SK-N-SH (cell line): ENCODE measurements at regions not wholly inside any gene's neighbourhood (a gene's known extent, or its start where the extent isn't known, plus 50 kb on each side); places are given as distances from the start of the nearest gene placed in this dataset.

Source experiments
- CTCF ChIA-PET: fragments of 300-600, 350-600 bp; formaldehyde crosslinking; extraction: SDS; loops from one replicate; lab custom pipeline; 2021; lab: Yijun Ruan, JAX
- POLR2A ChIA-PET: fragments of 350-600 bp; sonication (Branson Sonifier 250); formaldehyde crosslinking; extraction: SDS; loops from one replicate; lab custom pipeline; 2020; ENCODE audit warnings: antibody characterized with exemption, inconsistent platforms; lab: Yijun Ruan, JAX
- DNase-seq: peaks from one replicate; pipeline ENCODE4 v3.0.0; 2012
- H2AFZ ChIP-seq: fragments of 200-600 bp; sonication (generic); 2 replicates; pipeline ENCODE4 v1.8.1; 2016; ENCODE audit warnings: antibody characterized with exemption, mild to moderate bottlenecking, low read depth
- H3F3A ChIP-seq: fragments of 200-600 bp; sonication (generic); replicated peaks from 2 replicates; pipeline ENCODE3; 2016; ENCODE audit warnings: antibody characterized with exemption, mild to moderate bottlenecking; ENCODE audit not compliant: insufficient read depth
- H3K27ac ChIP-seq, 2 experiments: fragments of 200-500 bp in 1 of 2; fragments of 200-600 bp in 1 of 2; sonication (Bioruptor generic) in 1 of 2; sonication (generic), shearing (Covaris generic) in 1 of 2; 2 replicates each; pipeline versions ENCODE4 v1.5.1 to v1.6.1; 2014 to 2016; ENCODE audit warnings: low read depth in 2 of 2, inconsistent platforms in 1 of 2, low read length in 1 of 2, mild to moderate bottlenecking in 1 of 2, mixed read lengths in 1 of 2
- H3K27me3 ChIP-seq: fragments of 200-600 bp; sonication (generic), shearing (Covaris generic); 2 replicates; pipeline ENCODE4 v1.6.1; 2016; ENCODE audit warnings: mixed run types; ENCODE audit not compliant: insufficient read depth
- H3K36me3 ChIP-seq, 2 experiments: fragments of 200-500 bp in 1 of 2; fragments of 200-600 bp in 1 of 2; sonication (Bioruptor generic) in 1 of 2; sonication (generic) in 1 of 2; replicated peaks in 1 of 2; 2 replicates each; pipeline versions ENCODE3 to v1.5.1; 2014 to 2016; ENCODE audit warnings: low read length in 1 of 2, mild to moderate bottlenecking in 1 of 2; ENCODE audit not compliant: insufficient read depth in 2 of 2, control insufficient read depth in 1 of 2
- H3K4me1 ChIP-seq, 2 experiments: fragments of 200-500 bp in 1 of 2; fragments of 200-600 bp in 1 of 2; sonication (Bioruptor generic) in 1 of 2; sonication (generic), shearing (Covaris generic) in 1 of 2; 2 replicates each; pipeline versions ENCODE4 v1.5.1 to v1.6.1; 2014 to 2016; ENCODE audit warnings: low read depth in 1 of 2, low read length in 1 of 2, mixed run types in 1 of 2; ENCODE audit not compliant: insufficient read depth in 2 of 2, control insufficient read depth in 1 of 2
- H3K4me2 ChIP-seq: fragments of 200-600 bp; sonication (generic), shearing (Covaris generic); 2 replicates; pipeline ENCODE4 v1.6.1; 2017; ENCODE audit warnings: mixed run types
- H3K4me3 ChIP-seq, 2 experiments: fragments of 200-500 bp in 1 of 2; fragments of 200-600 bp in 1 of 2; sonication (Bioruptor generic) in 1 of 2; sonication (generic), shearing (Covaris generic) in 1 of 2; 2 replicates each; pipeline versions ENCODE4 v1.5.1 to v1.8.1; 2014 to 2016; ENCODE audit warnings: low read depth in 2 of 2, inconsistent platforms in 1 of 2, low read length in 1 of 2, mild to moderate bottlenecking in 1 of 2, mixed read lengths in 1 of 2, moderate library complexity in 1 of 2
- H3K79me2 ChIP-seq: fragments of 200-600 bp; sonication (generic); 2 replicates; pipeline ENCODE4 v1.8.1; 2017; ENCODE audit warnings: mild to moderate bottlenecking; ENCODE audit not compliant: insufficient read depth
- H3K9ac ChIP-seq: fragments of 200-600 bp; sonication (generic); 2 replicates; pipeline ENCODE4 v1.6.1; 2017; ENCODE audit warnings: mixed run types
- H3K9me2 ChIP-seq: fragments of 200-600 bp; sonication (generic); 2 replicates; pipeline ENCODE4 v1.6.1; 2017; ENCODE audit warnings: mixed run types
- H3K9me3 ChIP-seq: fragments of 200-600 bp; sonication (generic); 2 replicates; pipeline ENCODE4 v1.6.1; 2017; ENCODE audit warnings: mixed run types, mild to moderate bottlenecking, moderate library complexity
- H4K20me1 ChIP-seq: fragments of 200-600 bp; sonication (generic); 2 replicates; pipeline ENCODE4 v1.6.1; 2017; ENCODE audit warnings: mild to moderate bottlenecking, mixed run types; ENCODE audit not compliant: insufficient read depth
- EP300 ChIP-seq, 2 experiments: IDR thresholded peaks; 2 replicates each; pipeline versions ENCODE4 v1.4.0 to v1.6.1; 2012; ENCODE audit warnings: borderline replicate concordance in 1 of 2, low read depth in 1 of 2, low read length in 1 of 2
- EZH2phosphoT487 ChIP-seq: fragments of 200-600 bp; sonication (generic); IDR thresholded peaks from 2 replicates; pipeline ENCODE4 v1.6.1; 2017; ENCODE audit warnings: low read depth, mixed run types, mild to moderate bottlenecking, antibody characterized with exemption, moderate library complexity, borderline replicate concordance
- FOSL2 ChIP-seq: IDR thresholded peaks from 2 replicates; pipeline ENCODE4 v1.4.0; 2012; ENCODE audit warnings: low read depth, mild to moderate bottlenecking, moderate library complexity, borderline replicate concordance
- FOXM1 ChIP-seq: IDR thresholded peaks from 2 replicates; pipeline ENCODE4 v1.4.0; 2012; ENCODE audit warnings: low read depth, mild to moderate bottlenecking
- GATA2 ChIP-seq: sonication (generic); formaldehyde crosslinking; IDR thresholded peaks from 2 replicates; pipeline ENCODE4 v1.5.0; 2020; ENCODE audit warnings: mild to moderate bottlenecking, missing genetic modification reagents
- IRF3 ChIP-seq: fragments of 150-350 bp; IDR thresholded peaks from 2 replicates; pipeline ENCODE4 v1.6.1; 2016; ENCODE audit warnings: mild to moderate bottlenecking, low read depth, low read length
- NFIC ChIP-seq: IDR thresholded peaks from 2 replicates; pipeline ENCODE4 v1.4.0; 2012; ENCODE audit warnings: borderline replicate concordance
- NRF1 ChIP-seq: IDR thresholded peaks from 2 replicates; pipeline ENCODE4 v1.6.1; 2012; ENCODE audit warnings: low read depth, mild to moderate bottlenecking, low read length
- RFX5 ChIP-seq: IDR thresholded peaks from 2 replicates; pipeline ENCODE4 v1.6.1; 2012; ENCODE audit warnings: mild to moderate bottlenecking, improper control_type of control experiment, low read length
- RXRA ChIP-seq: IDR thresholded peaks from 2 replicates; pipeline ENCODE4 v1.4.0; 2012; ENCODE audit warnings: low read depth, mild to moderate bottlenecking, borderline replicate concordance
- SIN3A ChIP-seq: IDR thresholded peaks from 2 replicates; pipeline ENCODE4 v1.6.1; 2012; ENCODE audit warnings: low read depth, mild to moderate bottlenecking, low read length, moderate library complexity, borderline replicate concordance
- SMC3 ChIP-seq: IDR thresholded peaks from 2 replicates; pipeline ENCODE4 v1.6.1; 2012; ENCODE audit warnings: low read depth, low read length, improper control_type of control experiment
- TAF1 ChIP-seq: IDR thresholded peaks from 2 replicates; pipeline ENCODE4 v1.6.1; 2012; ENCODE audit warnings: low read depth, mild to moderate bottlenecking, low read length, moderate library complexity, borderline replicate concordance
- TEAD4 ChIP-seq: IDR thresholded peaks from 2 replicates; pipeline ENCODE4 v1.4.0; 2012; ENCODE audit warnings: mild to moderate bottlenecking, borderline replicate concordance; ENCODE audit not compliant: insufficient read depth
- YY1 ChIP-seq: IDR thresholded peaks from 2 replicates; pipeline ENCODE4 v1.4.0; 2012; ENCODE audit warnings: low read depth, mild to moderate bottlenecking
- WGBS: methylation state at CpG from one replicate; pipeline ENCODE4 v1.1.6; 2017; ENCODE audit warnings: low lambda C conversion rate; 5-methylcytosine and 5-hydroxymethylcytosine counted together
- TF ChIP-seq, protein P1 (sequence below): fragments of 200-600 bp; sonication (generic); IDR thresholded peaks from 2 replicates; pipeline ENCODE4 v1.6.1; 2017; ENCODE audit warnings: antibody characterized with exemption, mild to moderate bottlenecking, moderate library complexity

- WGBS, result 60% methylated on average over 9 of the region's 15 CpGs
- no peaks in the 10 kb centered on the region for H3K36me3 ChIP-seq
- DNase-seq, result peak; percentile 41
- no peaks in the 10 kb centered on the region for H3F3A ChIP-seq
- no peak overlapping the region for H3K4me2 ChIP-seq
- CTCF ChIA-PET, result interaction anchor here (0.8 to 1.1 kb wide), 2 partner anchors 12 to 21 kb away, joined by 3 to 4 read pairs; no protein-coding TSS in a partner anchor
- no peak overlapping the region for H3K9ac ChIP-seq
- POLR2A ChIA-PET, result no interaction called here
- TF ChIP-seq RXRA (no peak), FOSL2 (no peak), EZH2phosphoT487 (no peak), SMC3 (no peak), NFIC (no peak), TAF1 (no peak), RFX5 (no peak), NRF1 (no peak), TEAD4 (no peak), YY1 (no peak), SIN3A (no peak)
- TF ChIP-seq, protein P1, sequence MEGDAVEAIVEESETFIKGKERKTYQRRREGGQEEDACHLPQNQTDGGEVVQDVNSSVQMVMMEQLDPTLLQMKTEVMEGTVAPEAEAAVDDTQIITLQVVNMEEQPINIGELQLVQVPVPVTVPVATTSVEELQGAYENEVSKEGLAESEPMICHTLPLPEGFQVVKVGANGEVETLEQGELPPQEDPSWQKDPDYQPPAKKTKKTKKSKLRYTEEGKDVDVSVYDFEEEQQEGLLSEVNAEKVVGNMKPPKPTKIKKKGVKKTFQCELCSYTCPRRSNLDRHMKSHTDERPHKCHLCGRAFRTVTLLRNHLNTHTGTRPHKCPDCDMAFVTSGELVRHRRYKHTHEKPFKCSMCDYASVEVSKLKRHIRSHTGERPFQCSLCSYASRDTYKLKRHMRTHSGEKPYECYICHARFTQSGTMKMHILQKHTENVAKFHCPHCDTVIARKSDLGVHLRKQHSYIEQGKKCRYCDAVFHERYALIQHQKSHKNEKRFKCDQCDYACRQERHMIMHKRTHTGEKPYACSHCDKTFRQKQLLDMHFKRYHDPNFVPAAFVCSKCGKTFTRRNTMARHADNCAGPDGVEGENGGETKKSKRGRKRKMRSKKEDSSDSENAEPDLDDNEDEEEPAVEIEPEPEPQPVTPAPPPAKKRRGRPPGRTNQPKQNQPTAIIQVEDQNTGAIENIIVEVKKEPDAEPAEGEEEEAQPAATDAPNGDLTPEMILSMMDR, result no peak
- no peaks in the 10 kb centered on the region for H4K20me1 ChIP-seq
- no peaks in the 10 kb centered on the region for H3K79me2 ChIP-seq
- H2AFZ ChIP-seq, result no peak overlapping the region
- H3K9me2 ChIP-seq, result no peaks in the 10 kb centered on the region
- H3K4me3 ChIP-seq, result no peak overlapping the region
- H3K9me3 ChIP-seq, result 0 out of 2 replicates have a peak, but pooled peaks cover 9% of the 10 kb centered on the region
- no peaks in the 10 kb centered on the region for H3K27me3 ChIP-seq
- H3K4me1 ChIP-seq, result no peaks in the 10 kb centered on the region
- H3K27ac ChIP-seq, result no peak overlapping the region
Measured at GRCh38 chr1:29991025-29991424, 732.4 kb downstream of the MATN1 start.

DNA sequence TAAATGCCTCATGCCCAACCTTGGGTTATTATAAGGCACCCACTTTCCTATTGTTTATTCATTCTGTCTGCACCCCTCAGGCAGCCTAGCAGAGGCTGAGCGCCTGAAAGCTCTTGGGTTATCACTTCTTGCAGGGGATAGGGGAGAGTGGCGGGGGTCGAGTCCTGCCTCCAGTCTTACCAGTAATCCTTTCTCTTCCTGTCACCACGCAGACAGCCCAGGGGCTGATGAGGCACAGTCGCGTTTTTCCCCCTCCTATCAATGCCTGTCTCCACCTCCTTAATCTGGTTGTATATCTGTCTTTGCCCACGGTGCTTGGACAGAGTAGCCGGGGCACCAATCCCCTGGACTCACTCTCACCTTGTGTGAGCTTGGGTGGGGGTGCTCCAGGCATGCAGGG lies 733.1 kb downstream of the MATN1 start:
- ChIA-PET CTCF (interaction anchor here (1.1 kb wide), 1 partner anchor 12 kb away, joined by 3 read pairs; no protein-coding TSS in a partner anchor), POLR2A (no interaction called here)
- Histone ChIP-seq H3K9me3 (0 out of 2 replicates have a peak, but pooled peaks cover 9% of the 10 kb centered on the region), H3K4me2 (no peak overlapping the region), H3K27me3 (no peaks in the 10 kb centered on the region), H2AFZ (no peak overlapping the region), H4K20me1 (no peaks in the 10 kb centered on the region), H3K4me3 (no peak overlapping the region), H3K4me1 (no peaks in the 10 kb centered on the region), H3K9me2 (no peaks in the 10 kb centered on the region), H3K27ac (no peak overlapping the region), H3K9ac (no peak overlapping the region), H3K79me2 (no peaks in the 10 kb centered on the region), H3K36me3 (no peaks in the 10 kb centered on the region), H3F3A (no peaks in the 10 kb centered on the region)
- TF ChIP-seq RXRA (no peak), FOXM1 (no peak), EP300 (IDR thresholded peaks at IDR 0.05; ENCODE audit: borderline replicate concordance in 1 of 2, low read depth in 1 of 2, low read length in 1 of 2) (no peak), IRF3 (no peak), GATA2 (no peak)
- WGBS, result 39% methylated on average over 7 of the region's 8 CpGs
- no peak for DNase-seq
